GM23338 (cell line): ENCODE measurements at regions not wholly inside any gene's neighbourhood (a gene's known extent, or its start where the extent isn't known, plus 50 kb on each side); places are given as distances from the start of the nearest gene placed in this dataset.

ENCODE experiments used
- ATAC-seq: fragments of 200-7000 bp; cut with Tn5 transposase; 3 replicates; pipeline ENCODE4 v1.9.1; 2020
- DNase-seq: peaks from one replicate; pipeline ENCODE4 v3.0.0-alpha.2; 2015; ENCODE audit warnings: low spot score
- H2AFZ ChIP-seq: fragments of 200-600 bp; sonication (generic); 2 replicates; pipeline ENCODE4 v1.8.0; 2016; ENCODE audit warnings: antibody characterized with exemption, mild to moderate bottlenecking, moderate library complexity
- H3F3A ChIP-seq: fragments of 200-600 bp; sonication (generic); replicated peaks from 2 replicates; pipeline ENCODE4 v1.8.0; 2017; ENCODE audit warnings: antibody characterized with exemption, mixed run types, low read depth
- H3K27ac ChIP-seq: fragments of 200-600 bp; sonication (generic); 2 replicates; pipeline ENCODE4 v1.6.1; 2016; ENCODE audit warnings: low read depth
- H3K27me3 ChIP-seq: fragments of 200-600 bp; sonication (generic); 2 replicates; pipeline ENCODE4 v1.8.0; 2016; ENCODE audit warnings: mild to moderate bottlenecking, mixed run types, moderate library complexity; ENCODE audit not compliant: insufficient read depth
- H3K36me3 ChIP-seq: fragments of 200-600 bp; sonication (generic); 2 replicates; pipeline ENCODE4 v1.8.0; 2016; ENCODE audit warnings: mild to moderate bottlenecking; ENCODE audit not compliant: insufficient read depth
- H3K4me1 ChIP-seq: fragments of 200-600 bp; sonication (generic); 2 replicates; pipeline ENCODE4 v1.8.0; 2016; ENCODE audit warnings: mild to moderate bottlenecking, moderate library complexity; ENCODE audit not compliant: insufficient read depth
- H3K4me2 ChIP-seq: fragments of 200-600 bp; sonication (generic); 2 replicates; pipeline ENCODE4 v1.7.1; 2017; ENCODE audit warnings: mixed run types
- H3K4me3 ChIP-seq: fragments of 200-600 bp; sonication (generic); 2 replicates; pipeline ENCODE4 v1.6.1; 2016; ENCODE audit warnings: mixed run types
- H3K79me2 ChIP-seq: fragments of 200-600 bp; sonication (generic); replicated peaks from 2 replicates; pipeline ENCODE4 v1.8.0; 2017; ENCODE audit warnings: mild to moderate bottlenecking; ENCODE audit not compliant: insufficient read depth
- H3K9me2 ChIP-seq: fragments of 200-600 bp; sonication (generic); 2 replicates; pipeline ENCODE4 v1.8.0; 2017; ENCODE audit not compliant: insufficient read depth
- H4K20me1 ChIP-seq: fragments of 200-600 bp; sonication (generic); replicated peaks from 2 replicates; pipeline ENCODE4 v1.8.0; 2017; ENCODE audit warnings: mild to moderate bottlenecking; ENCODE audit not compliant: insufficient read depth
- H3K27ac Mint-ChIP-seq: 2 replicates; pipeline ENCODE4 v1.8.0; 2020; ENCODE audit warnings: inconsistent platforms, mild to moderate bottlenecking, moderate library complexity, mixed read lengths
- H3K27me3 Mint-ChIP-seq: 3 replicates; pipeline ENCODE4 v1.8.0; 2022; ENCODE audit warnings: low read depth, mild to moderate bottlenecking, moderate library complexity, mixed read lengths, inconsistent platforms; ENCODE audit not compliant: insufficient read depth, poor library complexity
- H3K36me3 Mint-ChIP-seq: 3 replicates; pipeline ENCODE4 v1.8.0; 2021; ENCODE audit warnings: low read depth, mild to moderate bottlenecking, inconsistent platforms, moderate library complexity, mixed read lengths
- H3K4me1 Mint-ChIP-seq: 3 replicates; pipeline ENCODE4 v1.8.0; 2020; ENCODE audit warnings: mild to moderate bottlenecking, inconsistent platforms, mixed read lengths
- H3K4me3 Mint-ChIP-seq: 3 replicates; pipeline ENCODE4 v1.8.0; 2021; ENCODE audit warnings: moderate library complexity, mild to moderate bottlenecking, inconsistent platforms, mixed read lengths
- H3K9me3 Mint-ChIP-seq: 3 replicates; pipeline ENCODE4 v1.8.0; 2020; ENCODE audit warnings: moderate library complexity, mild to moderate bottlenecking, inconsistent platforms, mixed read lengths
- CREB1 ChIP-seq: fragments of 250-450 bp; sonication (Bioruptor Pico); IDR thresholded peaks from 2 replicates; pipeline ENCODE4 v1.5.0; 2020; ENCODE audit warnings: low read depth, mild to moderate bottlenecking, moderate library complexity
- EZH2 ChIP-seq: fragments of 200-600 bp; sonication (generic); IDR thresholded peaks from one replicate; pipeline ENCODE4 v1.8.0; 2017; ENCODE audit warnings: antibody characterized with exemption, mild to moderate bottlenecking, low read depth; ENCODE audit not compliant: unreplicated experiment
- EZH2phosphoT487 ChIP-seq: fragments of 200-600 bp; sonication (generic); IDR thresholded peaks from one replicate; pipeline ENCODE4 v1.8.1; 2018; ENCODE audit warnings: antibody characterized with exemption; ENCODE audit not compliant: unreplicated experiment
- NANOG ChIP-seq: IDR thresholded peaks from 2 replicates; pipeline ENCODE4 v1.6.1; 2016; ENCODE audit warnings: antibody characterized with exemption, borderline replicate concordance
- POLR2AphosphoS5 ChIP-seq: IDR thresholded peaks from 2 replicates; pipeline ENCODE4 v1.6.1; 2016; ENCODE audit warnings: antibody characterized with exemption, low read depth
- STAT1 ChIP-seq: IDR thresholded peaks from one replicate; pipeline ENCODE4 v1.6.1; 2016; ENCODE audit warnings: antibody characterized with exemption; ENCODE audit not compliant: unreplicated experiment
- ZNF114 ChIP-seq: fragments of 250-450 bp; sonication (Bioruptor Pico); IDR thresholded peaks from 2 replicates; pipeline ENCODE4 v1.5.0; 2020; ENCODE audit warnings: mild to moderate bottlenecking, moderate library complexity
- ZNF331 ChIP-seq: fragments of 250-450 bp; sonication (Bioruptor Pico); IDR thresholded peaks from 2 replicates; pipeline ENCODE4 v1.5.0; 2020; ENCODE audit warnings: low read depth, mild to moderate bottlenecking, moderate library complexity
- TF ChIP-seq, protein P1 (sequence below): IDR thresholded peaks from 2 replicates; pipeline ENCODE4 v1.6.1; 2016; ENCODE audit warnings: antibody characterized with exemption
- TF ChIP-seq, protein P2 (sequence below): IDR thresholded peaks from one replicate; pipeline ENCODE4 v1.6.1; 2018; ENCODE audit warnings: antibody characterized with exemption; ENCODE audit not compliant: unreplicated experiment
- TF ChIP-seq, protein P3 (sequence below): fragments of 250-450 bp; sonication (Bioruptor Pico); IDR thresholded peaks from 2 replicates; pipeline ENCODE4 v1.5.0; 2020; ENCODE audit warnings: mild to moderate bottlenecking, moderate library complexity

DNA sequence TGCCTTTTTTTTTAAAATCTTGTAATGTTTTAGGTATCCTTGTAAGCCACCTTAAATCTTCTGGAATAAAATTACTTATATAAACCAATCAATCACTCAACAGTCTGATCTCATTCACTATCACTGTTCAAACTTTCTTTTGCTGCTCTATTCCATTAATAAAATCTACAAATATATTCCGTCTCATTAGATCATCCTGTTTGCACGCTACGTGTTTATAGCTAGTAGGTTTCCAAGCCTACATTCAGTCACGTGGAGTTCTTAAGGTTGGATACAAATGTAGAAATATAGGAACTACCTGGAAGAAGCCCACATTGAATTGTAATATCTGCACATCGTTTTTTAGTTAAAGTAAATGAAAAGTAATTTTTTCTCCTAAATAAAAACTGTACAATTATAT lies 274.8 kb upstream of the CNTN4 start:
- H3K9me3 Mint-ChIP-seq, result peaks cover 93% of the 10 kb centered on the region
- no peak overlapping the region for H3K4me3 Mint-ChIP-seq
- H3K27me3 Mint-ChIP-seq, result peaks cover 2% of the 10 kb centered on the region
- H3K27ac Mint-ChIP-seq, result no peak overlapping the region
- Histone ChIP-seq H3K4me2 (no peak overlapping the region), H3K79me2 (no peaks in the 10 kb centered on the region), H3K27me3 (no peaks in the 10 kb centered on the region), H3K4me3 (no peak overlapping the region), H3K4me1 (no peaks in the 10 kb centered on the region), H3F3A (no peaks in the 10 kb centered on the region), H3K27ac (no peak overlapping the region), H2AFZ (no peak overlapping the region), H4K20me1 (no peaks in the 10 kb centered on the region), H3K9me2 (no peaks in the 10 kb centered on the region), H3K36me3 (no peaks in the 10 kb centered on the region)
- H3K36me3 Mint-ChIP-seq, result peaks cover 33% of the 10 kb centered on the region; the same call in 2 of the 3 replicates
- TF ChIP-seq EZH2 (no peak), POLR2AphosphoS5 (no peak), ZNF331 (no peak), ZNF114 (CRISPR knock-in tag) (no peak), STAT1 (no peak), EZH2phosphoT487 (no peak)
- TF ChIP-seq, protein P1, sequence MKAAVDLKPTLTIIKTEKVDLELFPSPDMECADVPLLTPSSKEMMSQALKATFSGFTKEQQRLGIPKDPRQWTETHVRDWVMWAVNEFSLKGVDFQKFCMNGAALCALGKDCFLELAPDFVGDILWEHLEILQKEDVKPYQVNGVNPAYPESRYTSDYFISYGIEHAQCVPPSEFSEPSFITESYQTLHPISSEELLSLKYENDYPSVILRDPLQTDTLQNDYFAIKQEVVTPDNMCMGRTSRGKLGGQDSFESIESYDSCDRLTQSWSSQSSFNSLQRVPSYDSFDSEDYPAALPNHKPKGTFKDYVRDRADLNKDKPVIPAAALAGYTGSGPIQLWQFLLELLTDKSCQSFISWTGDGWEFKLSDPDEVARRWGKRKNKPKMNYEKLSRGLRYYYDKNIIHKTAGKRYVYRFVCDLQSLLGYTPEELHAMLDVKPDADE, result no peak
- ATAC-seq (no peak), DNase-seq (no peak)
- H3K4me1 Mint-ChIP-seq, result no peaks in the 10 kb centered on the region

DNA sequence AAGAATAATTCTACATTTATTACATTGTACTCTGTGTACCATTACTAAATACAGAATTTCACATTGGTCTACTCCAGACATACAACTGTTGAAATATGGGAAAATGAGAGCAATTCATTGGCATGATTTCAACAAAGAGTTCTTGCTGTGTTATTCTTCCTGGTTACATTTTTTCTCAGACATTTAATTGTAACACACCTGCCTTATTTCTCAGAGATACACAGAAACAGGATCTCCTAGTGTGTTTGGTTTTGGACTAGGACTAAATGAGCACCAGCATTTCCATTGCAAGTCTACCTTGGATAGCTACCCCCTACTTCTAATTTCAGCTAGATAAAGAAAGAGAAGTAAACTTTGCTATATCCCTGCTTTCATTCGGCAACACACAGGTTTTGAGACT lies 274.3 kb upstream of the CNTN4 start:
- no peaks in the 10 kb centered on the region for H3K4me1 Mint-ChIP-seq
- Histone ChIP-seq H3K79me2 (no peaks in the 10 kb centered on the region), H2AFZ (no peak overlapping the region), H3K36me3 (no peaks in the 10 kb centered on the region), H3K27ac (no peak overlapping the region), H4K20me1 (no peaks in the 10 kb centered on the region), H3K9me2 (no peaks in the 10 kb centered on the region), H3K4me1 (no peaks in the 10 kb centered on the region), H3F3A (no peaks in the 10 kb centered on the region), H3K27me3 (no peaks in the 10 kb centered on the region), H3K4me3 (no peak overlapping the region), H3K4me2 (no peak overlapping the region)
- peaks cover 33% of the 10 kb centered on the region; the same call in 2 of the 3 replicates for H3K36me3 Mint-ChIP-seq
- H3K27me3 Mint-ChIP-seq, result peaks cover 2% of the 10 kb centered on the region
- no peak overlapping the region for H3K27ac Mint-ChIP-seq
- DNase-seq (no peak), ATAC-seq (no peak)
- H3K9me3 Mint-ChIP-seq, result peaks cover 93% of the 10 kb centered on the region
- no peak overlapping the region for H3K4me3 Mint-ChIP-seq
- TF ChIP-seq NANOG (no peak), CREB1 (CRISPR knock-in tag) (no peak), POLR2AphosphoS5 (no peak), EZH2phosphoT487 (no peak), EZH2 (no peak), ZNF114 (CRISPR knock-in tag) (no peak)
- TF ChIP-seq, protein P2, sequence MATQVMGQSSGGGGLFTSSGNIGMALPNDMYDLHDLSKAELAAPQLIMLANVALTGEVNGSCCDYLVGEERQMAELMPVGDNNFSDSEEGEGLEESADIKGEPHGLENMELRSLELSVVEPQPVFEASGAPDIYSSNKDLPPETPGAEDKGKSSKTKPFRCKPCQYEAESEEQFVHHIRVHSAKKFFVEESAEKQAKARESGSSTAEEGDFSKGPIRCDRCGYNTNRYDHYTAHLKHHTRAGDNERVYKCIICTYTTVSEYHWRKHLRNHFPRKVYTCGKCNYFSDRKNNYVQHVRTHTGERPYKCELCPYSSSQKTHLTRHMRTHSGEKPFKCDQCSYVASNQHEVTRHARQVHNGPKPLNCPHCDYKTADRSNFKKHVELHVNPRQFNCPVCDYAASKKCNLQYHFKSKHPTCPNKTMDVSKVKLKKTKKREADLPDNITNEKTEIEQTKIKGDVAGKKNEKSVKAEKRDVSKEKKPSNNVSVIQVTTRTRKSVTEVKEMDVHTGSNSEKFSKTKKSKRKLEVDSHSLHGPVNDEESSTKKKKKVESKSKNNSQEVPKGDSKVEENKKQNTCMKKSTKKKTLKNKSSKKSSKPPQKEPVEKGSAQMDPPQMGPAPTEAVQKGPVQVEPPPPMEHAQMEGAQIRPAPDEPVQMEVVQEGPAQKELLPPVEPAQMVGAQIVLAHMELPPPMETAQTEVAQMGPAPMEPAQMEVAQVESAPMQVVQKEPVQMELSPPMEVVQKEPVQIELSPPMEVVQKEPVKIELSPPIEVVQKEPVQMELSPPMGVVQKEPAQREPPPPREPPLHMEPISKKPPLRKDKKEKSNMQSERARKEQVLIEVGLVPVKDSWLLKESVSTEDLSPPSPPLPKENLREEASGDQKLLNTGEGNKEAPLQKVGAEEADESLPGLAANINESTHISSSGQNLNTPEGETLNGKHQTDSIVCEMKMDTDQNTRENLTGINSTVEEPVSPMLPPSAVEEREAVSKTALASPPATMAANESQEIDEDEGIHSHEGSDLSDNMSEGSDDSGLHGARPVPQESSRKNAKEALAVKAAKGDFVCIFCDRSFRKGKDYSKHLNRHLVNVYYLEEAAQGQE, result no peak
- TF ChIP-seq, protein P3, sequence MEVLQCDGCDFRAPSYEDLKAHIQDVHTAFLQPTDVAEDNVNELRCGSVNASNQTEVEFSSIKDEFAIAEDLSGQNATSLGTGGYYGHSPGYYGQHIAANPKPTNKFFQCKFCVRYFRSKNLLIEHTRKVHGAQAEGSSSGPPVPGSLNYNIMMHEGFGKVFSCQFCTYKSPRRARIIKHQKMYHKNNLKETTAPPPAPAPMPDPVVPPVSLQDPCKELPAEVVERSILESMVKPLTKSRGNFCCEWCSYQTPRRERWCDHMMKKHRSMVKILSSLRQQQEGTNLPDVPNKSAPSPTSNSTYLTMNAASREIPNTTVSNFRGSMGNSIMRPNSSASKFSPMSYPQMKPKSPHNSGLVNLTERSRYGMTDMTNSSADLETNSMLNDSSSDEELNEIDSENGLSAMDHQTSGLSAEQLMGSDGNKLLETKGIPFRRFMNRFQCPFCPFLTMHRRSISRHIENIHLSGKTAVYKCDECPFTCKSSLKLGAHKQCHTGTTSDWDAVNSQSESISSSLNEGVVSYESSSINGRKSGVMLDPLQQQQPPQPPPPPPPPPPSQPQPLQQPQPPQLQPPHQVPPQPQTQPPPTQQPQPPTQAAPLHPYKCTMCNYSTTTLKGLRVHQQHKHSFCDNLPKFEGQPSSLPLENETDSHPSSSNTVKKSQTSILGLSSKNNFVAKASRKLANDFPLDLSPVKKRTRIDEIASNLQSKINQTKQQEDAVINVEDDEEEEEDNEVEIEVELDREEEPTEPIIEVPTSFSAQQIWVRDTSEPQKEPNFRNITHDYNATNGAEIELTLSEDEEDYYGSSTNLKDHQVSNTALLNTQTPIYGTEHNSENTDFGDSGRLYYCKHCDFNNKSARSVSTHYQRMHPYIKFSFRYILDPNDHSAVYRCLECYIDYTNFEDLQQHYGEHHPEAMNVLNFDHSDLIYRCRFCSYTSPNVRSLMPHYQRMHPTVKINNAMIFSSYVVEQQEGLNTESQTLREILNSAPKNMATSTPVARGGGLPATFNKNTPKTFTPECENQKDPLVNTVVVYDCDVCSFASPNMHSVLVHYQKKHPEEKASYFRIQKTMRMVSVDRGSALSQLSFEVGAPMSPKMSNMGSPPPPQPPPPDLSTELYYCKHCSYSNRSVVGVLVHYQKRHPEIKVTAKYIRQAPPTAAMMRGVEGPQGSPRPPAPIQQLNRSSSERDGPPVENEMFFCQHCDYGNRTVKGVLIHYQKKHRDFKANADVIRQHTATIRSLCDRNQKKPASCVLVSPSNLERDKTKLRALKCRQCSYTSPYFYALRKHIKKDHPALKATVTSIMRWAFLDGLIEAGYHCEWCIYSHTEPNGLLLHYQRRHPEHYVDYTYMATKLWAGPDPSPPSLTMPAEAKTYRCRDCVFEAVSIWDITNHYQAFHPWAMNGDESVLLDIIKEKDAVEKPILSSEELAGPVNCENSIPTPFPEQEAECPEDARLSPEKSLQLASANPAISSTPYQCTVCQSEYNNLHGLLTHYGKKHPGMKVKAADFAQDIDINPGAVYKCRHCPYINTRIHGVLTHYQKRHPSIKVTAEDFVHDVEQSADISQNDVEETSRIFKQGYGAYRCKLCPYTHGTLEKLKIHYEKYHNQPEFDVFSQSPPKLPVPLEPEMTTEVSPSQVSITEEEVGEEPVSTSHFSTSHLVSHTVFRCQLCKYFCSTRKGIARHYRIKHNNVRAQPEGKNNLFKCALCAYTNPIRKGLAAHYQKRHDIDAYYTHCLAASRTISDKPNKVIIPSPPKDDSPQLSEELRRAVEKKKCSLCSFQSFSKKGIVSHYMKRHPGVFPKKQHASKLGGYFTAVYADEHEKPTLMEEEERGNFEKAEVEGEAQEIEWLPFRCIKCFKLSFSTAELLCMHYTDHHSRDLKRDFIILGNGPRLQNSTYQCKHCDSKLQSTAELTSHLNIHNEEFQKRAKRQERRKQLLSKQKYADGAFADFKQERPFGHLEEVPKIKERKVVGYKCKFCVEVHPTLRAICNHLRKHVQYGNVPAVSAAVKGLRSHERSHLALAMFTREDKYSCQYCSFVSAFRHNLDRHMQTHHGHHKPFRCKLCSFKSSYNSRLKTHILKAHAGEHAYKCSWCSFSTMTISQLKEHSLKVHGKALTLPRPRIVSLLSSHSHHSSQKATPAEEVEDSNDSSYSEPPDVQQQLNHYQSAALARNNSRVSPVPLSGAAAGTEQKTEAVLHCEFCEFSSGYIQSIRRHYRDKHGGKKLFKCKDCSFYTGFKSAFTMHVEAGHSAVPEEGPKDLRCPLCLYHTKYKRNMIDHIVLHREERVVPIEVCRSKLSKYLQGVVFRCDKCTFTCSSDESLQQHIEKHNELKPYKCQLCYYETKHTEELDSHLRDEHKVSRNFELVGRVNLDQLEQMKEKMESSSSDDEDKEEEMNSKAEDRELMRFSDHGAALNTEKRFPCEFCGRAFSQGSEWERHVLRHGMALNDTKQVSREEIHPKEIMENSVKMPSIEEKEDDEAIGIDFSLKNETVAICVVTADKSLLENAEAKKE (CRISPR knock-in tag), result no peak
